Right renal cortex interstitium (tissue), 3 donors: ENCODE measurements at regions not wholly inside any gene's neighbourhood (a gene's known extent, or its start where the extent isn't known, plus 50 kb on each side); places are given as distances from the start of the nearest gene placed in this dataset.
A peak's percentile ranks its signal among the peaks of the same experiment; 100 is the strongest.
"Not testable (repeated sequence)": the region's sequence is repeated elsewhere in the genome, so short reads cannot be mapped to it uniquely, and the experiment has no call there.

Experiments used
- DNase-seq, 3 donors: peaks; one replicate each; pipeline ENCODE4 v3.0.0-alpha.2; 2013; ENCODE audit warnings: low read depth in 3 of 3, low spot score in 2 of 3

DNA sequence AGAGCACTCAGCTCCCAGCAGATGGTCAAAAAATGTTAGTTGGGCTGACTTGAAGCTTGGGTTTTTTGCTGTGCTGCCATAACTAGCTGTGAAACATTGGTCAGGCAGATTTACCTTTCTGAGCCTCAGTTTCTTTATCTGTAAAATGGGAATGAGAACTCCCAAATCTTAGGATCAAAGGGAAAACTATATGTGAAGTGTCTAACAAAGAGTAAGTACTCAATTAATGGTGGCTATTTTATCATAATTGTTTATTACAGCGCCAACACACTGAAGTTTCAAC, 164.2 kb upstream of the POU3F1 start:
- no peak for DNase-seq

DNA sequence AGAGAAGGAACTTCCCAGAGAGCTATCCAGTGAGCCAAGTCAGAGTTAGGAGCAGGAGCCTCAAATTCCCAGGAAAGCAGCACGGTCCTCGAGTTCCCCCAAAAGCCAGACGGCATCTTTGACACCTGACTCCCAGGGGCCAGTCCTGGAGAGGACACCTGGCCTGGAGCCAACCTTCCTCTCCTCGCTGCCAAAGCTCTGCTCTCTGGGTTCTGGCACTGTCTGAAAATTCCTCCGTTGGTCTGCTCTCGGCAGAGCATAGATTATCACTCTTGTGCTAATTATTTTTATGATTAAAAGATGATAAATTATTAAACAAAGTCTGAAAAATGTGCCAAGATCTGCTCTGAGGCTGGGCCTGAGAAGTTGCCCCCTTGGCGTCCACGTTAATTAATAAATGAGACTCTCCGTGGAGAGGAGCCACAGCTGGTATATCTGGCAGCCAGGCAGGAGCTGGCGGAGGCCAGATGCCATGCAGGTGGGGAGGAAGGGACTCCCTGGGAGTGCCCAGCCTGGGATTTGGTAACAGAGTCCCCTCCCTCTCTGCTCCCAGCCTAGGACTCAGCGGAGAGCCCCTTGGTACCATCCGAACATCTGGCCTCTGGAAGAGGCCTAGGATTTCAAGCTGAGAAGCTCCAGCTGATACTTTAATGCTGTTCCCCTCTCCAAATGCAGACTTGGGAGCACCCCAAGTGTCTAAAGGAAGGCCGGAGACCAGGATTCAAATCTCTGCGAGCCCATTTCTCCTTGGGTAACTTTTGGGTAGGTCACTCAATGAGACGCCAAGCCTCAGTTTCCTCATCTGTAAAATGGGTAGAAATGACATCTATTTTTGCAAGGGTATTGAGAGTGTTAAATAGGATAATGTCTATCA, 163.7 kb upstream of the POU3F1 start:
- no peak for DNase-seq

- DNase-seq: no peak
Observed at GRCh38 chr1:38208716-38209632, 162.4 kb upstream of the POU3F1 start.

DNA sequence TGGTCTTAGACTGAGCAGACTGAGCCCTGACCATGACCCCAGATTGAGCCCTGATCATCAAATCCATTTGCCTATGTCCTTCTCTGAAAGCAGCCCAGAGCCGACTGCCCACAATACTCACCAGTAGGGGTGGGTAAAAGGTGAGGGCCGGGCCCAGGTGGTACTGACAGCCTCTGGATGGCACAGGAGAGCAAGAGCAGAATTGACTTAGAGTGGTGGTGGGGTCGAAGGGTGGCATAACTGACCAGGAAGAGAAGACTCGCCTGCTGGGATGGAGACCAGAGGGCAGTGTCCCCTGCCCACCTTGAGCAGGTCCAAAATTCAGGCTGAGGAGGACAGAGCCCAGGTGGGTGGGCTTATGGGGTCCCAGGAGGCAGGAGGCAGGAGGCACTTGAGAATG, 161.3 kb upstream of the POU3F1 start:
- DNase-seq: no peak

DNA sequence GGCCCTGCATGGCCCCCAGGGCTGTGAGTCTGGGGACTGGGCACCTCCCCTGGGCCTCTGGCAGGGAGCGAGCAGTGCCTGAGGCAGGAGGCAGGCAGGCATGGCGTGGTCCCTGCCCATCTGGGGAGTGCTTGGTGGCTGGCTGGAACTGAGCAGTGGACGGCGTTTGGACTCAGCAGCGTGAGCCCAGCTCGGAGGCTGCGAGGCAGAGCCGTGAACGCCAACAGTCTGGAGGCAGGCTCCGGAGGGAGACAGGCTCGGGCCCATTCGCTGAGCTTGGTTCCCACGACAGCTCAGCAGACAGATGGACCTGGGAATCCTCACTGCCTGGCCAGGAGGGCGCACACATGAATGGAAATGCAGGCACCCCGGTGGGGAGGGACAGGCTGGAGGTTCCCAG, 160.7 kb upstream of the POU3F1 start:
- DNase-seq: no peak

DNA sequence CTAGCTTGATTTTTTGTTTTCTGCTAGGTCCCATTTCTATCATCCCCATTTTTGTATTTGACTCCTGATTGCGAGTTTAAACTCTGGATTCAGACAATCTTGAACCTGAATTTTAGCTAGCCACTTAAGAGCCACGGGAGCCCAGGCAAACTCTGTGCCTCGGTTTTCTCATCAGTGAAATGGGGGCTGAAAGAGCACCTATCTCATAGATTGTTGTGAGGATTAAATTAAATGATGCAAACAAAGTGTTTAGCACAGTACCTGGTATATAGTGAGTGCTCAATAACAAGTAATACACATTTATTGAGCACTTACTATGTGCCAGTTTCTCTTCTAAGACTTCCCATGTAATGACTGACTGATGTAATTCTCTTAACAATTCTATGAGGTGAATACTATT, 158.1 kb upstream of the POU3F1 start:
- DNase-seq: no peak

DNA sequence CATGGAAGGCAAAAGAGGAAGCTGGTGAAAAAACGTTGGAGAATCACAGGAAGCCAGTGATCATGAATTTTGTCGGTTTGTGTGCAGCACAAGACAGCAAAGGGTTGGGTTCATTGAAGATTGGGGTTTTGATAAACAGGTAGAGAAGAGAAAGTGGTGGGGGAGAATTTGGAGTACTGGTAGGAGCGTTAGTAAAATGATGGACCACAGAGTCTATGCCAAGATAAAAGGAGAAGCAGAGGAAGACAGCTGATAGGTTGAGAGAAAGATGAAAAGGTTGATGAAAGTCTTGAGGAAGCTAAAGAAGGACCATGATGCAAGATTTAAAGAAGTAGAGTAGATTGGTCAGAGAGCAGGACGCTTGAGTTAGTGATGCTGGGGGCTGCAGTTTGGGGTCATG, 156.8 kb upstream of the POU3F1 start:
- DNase-seq: no peak

- no peak for DNase-seq
Observed at GRCh38 chr1:38201431-38201830, 154.8 kb upstream of the POU3F1 start.

GRCh38 chr1:38198621-38199020, 152.0 kb upstream of the POU3F1 start:
- DNase-seq: no peak

GRCh38 chr1:38198099-38198498, 151.5 kb upstream of the POU3F1 start:
- DNase-seq: no peak

DNA sequence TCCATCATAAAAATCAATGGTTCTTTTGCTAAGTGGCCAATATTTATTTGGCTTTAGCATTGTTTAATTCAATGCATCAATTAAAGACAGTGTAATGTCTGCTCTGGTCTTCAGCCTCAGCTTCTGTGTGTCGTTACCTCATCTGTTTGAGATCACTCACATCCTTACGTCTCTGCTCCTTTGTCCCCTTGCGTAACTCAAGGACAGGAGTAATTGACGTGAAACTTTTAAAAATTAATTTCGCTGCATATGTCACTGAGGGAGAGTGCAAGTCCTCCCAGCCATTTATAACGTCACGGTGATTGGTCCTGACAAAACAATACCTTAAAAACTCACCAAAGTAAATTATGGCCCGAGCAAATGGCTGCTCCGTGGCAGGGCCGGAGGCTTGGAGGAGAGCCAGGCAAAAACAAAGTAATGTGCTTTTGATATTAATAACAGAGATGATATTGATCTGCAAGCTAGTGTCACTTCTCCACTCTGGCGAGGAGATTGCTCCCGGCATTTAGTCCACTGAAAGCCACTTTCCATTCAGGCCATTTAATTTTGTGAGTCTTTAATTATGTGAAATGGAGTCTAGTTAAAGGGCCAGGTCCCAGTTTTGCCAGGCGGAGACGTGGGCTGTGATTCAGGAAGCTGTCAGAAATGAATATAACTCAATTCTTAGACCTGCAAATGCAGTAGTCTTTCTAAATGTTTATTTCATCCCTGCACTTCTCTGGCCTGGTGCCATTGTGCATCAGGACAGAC, 150.9 kb upstream of the POU3F1 start:
- DNase-seq: no peak

DNA sequence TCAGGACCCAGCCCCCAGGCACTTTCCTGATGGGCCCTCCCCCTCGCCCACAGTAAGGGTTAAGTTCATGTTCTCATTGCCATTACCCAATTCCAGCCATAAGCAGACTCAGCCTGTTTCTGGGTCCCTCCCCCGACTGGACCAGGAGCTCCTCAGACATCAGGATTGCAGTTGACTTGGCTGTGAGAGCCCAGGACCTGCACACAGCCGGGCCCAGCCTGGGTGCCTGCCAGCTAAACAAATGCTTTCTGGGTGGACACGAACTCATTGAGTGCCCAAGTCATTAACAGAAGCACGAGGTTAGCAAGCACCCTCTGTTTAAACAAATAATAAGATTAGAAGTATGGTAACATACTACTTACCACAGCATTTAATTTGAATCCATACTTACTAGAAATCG, 147.9 kb upstream of the POU3F1 start:
- no peak for DNase-seq

DNA sequence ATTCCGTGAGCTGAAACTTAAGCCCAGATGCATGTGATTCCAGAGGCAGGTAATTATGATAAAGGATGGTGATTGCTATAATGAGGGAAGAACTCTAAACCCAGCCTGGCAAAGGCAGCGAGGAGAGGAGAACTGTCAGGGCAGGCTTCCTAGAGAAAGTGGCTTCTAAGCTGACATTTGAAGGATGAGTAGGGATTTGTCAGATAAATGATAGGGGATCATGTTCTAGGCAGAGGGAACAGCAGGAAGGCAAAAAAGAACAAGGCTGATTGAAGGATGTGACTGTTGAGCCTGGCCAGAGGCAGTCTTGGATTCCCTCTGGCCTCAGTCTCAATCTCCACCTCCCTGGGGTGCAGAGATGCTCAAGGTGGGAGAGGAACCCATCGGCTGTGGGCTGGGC, 146.4 kb upstream of the POU3F1 start:
- no peak for DNase-seq

- peak in 1 of 3 donors; percentile 79 for DNase-seq
Observed at GRCh38 chr1:38191461-38191860, 144.9 kb upstream of the POU3F1 start.

GRCh38 chr1:38190983-38191382, 144.4 kb upstream of the POU3F1 start:
- DNase-seq: no peak

- no peak for DNase-seq
Observed at GRCh38 chr1:38187552-38187951, 141.0 kb upstream of the POU3F1 start.

DNA sequence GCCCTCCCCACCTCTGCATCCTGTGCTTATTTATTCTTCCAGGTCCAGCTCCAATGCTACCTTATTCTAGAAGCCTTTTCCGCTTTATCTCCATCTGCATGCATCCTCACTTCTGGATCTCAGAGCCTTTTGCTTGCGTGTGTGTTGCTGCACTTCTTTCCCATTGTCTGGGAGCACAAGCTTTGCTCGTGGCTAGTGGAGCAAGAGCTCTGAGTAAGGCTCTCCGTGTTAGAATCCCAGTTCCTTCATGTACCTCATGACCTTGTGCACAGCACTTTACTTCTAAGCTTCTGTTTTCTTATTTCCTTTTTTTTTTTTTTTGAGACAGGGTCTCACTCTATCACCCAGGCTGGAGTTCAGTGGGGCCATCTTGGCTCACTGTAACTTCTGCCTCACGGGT, 140.0 kb upstream of the POU3F1 start:
- DNase-seq: no peak

DNA sequence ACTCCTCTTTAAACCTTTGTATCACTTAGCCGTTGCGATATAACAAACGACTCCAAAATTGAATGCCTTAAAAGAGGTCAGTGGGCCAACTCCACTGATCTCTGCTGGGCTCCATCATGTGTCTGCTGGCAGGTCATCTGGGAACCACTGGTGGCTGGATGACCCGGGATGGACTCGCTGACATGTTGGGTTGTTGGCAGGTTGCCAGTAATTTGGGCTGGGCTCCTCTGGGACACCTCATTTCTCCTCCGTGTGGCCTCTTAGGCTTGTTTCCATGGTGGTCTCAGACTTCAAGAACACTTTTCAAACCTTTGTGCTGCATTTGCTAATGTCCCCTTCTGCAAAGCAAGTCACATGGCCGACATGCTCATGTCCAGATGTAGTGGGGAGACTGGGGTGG, 139.3 kb upstream of the POU3F1 start:
- DNase-seq: no peak

DNA sequence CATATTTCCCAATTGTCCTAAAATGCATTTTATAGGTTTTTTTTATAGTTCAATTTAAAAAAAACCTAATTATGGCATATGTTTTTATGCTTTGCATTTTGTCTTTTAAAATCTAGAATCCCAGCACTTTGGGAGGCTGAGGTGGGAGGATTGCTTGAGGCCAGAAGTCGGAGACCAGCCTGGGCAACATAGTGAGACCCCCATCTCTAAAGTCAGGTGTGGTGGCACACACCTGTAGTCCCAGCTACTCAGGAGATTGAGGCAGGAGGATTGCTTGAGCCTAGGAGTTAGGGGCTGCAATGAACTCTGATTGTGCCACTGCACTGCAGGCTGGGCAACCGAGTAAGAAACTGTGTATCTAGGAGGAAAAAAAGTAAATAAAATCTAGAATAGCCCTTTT, 137.2 kb upstream of the POU3F1 start:
- DNase-seq: no peak

DNA sequence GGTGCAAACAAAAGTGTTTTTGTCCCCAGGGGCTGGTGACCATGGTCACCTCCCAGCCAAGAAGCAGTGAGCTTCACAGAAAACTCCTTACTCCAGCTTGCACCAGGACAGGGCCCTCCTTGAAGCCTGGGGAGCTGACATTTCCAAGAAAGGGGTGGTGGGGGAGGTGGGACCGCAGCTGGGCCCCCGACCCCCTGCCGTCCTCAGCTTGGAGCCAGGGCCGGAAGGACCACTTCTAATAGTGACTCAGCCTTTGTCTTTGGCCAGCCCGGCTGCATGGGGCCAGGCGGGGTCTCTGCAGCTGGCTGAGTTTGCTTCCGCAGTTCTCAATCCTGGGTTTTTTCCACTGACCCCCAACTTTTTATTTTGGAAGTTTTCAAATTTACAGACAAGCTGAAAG, 136.5 kb upstream of the POU3F1 start:
- no peak for DNase-seq

DNA sequence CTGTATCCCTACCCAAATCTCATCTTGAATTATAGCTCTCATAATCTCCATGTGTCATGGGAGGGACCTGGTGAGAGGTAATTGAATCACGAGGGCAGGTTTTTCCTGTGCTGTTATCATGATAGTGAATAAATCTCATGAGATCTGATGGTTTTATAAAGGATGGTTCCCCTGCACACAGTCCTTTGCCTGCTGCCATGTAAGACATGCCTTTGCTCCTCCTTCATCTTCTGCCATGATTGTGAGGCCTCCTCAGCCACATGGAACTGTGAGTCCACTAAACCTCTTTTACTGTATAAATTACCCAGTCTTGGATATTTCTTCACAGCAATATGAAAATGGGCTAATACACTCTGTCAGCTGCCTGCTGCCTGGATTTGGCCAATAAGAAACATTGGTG, 133.8 kb upstream of the POU3F1 start:
- not testable (repeated sequence) for DNase-seq
